ENCODE measurements at regions not wholly inside any gene's neighbourhood (a gene's known extent, or its start where the extent isn't known, plus 50 kb on each side); places are given as distances from the start of the nearest gene placed in this dataset.
A peak's percentile ranks its signal among the peaks of the same experiment; 100 is the strongest.
"Not testable (repeated sequence)": the region's sequence is repeated elsewhere in the genome, so short reads cannot be mapped to it uniquely, and the experiment has no call there.

DNA sequence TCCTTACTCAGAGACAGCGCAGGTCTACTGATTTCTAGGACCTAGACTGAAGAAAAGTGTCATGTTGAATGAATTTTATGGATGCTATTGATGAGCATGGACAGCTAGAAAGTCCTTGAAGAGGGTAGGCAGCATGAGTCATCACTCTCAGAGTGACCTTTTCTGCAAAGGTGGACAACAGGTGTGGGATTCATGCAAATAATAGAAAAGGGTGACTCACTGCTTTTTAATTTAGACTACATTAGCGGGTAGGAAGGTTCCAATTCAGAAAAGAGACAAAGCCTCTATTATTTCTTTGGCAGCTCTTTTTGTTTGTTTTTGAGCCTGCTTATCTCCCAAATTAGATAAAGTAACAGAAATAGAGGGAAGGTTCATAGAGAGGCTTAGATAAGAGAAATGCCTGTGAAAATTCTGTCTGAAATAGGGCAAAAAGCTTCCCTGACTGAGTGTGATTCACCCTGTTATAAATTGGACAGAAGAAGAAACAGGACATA lies 191.4 kb downstream of the TENT5A start:
- DNase-seq, result peak; percentile 64

DNA sequence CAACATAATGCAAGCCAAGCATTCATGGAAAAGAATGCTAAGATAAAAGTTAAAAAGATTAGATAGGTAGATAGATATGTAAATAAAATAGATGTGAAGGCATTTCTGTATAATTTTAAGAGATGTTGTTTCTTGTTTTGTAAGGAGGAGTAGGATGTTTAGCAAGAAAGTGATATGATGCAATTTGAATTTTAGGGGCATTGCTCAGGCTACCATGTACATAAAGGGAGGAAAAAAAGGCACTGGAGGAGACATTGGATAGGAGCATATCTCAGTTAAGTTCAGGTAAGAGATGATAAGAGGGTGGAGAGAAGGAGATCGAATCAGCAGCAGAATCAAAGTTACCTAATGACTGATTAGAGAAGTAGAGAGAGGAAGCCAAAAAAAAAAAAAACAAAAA lies 194.7 kb downstream of the TENT5A start:
- DNase-seq, result no peak

DNA sequence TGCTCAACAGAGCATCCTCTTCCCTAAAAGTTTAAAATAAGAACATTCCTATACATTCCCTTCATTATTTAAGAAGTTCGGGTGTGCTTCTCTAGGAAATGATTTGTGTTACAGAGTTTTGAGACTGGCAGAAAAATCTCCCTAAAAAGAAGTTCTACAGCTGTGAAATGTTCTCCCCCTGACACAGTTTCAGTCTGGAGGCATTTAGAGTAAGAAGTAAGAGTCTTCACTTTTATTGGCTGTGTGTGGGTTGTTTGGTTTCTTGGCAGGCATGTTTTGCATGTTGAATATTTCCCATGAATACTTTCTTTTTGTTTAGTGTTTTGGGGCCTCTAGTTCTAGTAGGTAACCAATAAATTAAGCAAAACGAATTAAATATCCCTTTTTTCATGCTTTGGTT lies 195.9 kb downstream of the TENT5A start:
- no peak for DNase-seq

DNA sequence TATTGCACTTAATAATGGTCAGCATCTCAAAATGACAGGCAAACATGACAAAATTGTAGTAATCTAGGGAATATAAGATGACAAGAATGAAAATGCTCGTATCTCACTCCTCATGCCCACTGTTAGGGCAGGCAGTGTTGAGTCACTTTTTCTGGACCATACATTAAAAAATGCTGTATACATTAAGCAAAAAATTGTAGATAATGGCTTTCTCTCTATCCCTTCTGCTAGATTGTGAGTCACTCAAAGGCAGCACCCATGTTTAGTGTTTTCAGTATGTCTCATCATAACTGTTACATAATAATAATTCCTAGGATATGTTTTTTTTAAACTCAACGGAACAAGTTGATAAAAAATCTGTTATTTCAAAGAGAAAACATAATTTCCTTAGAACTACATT lies 199.3 kb downstream of the TENT5A start:
- no peak for DNase-seq

DNA sequence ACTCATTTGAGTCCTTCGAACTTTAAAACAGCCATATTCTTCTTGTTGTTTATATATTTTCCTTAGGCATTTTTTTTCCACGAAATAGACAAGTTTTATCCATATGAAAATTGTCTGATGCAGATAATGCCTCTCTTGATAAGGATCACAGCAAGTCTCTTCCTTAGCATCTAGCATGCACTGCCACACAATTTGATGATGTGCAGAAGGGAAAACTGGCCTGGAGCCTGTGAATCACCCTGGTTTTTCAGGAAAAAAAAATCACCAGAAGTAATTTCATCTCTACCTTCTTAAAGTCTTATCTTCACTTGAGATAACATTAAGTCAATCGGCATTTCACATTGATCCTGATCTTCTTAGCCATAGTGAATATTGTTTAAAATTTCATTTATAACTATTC lies 199.8 kb downstream of the TENT5A start:
- no peak for DNase-seq

DNA sequence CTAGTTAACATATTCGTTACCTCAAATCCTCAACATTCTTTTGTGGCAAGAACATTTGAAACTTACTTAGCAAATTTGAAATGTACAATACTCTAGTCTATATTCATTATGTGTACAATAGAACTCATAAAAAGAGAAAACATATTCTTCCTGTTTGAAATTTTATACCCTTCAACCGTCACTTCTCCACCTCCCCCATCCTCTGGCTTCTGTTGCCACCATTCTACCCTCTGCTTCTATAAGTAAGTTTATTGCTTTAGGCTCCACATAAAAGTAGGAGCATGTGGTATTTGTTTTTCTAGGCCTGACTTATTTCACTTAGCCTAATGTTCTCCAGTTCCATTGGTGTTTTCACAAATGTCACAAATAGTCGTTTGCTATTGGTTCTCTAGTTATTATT lies 205.3 kb downstream of the TENT5A start:
- DNase-seq, result no peak

DNA sequence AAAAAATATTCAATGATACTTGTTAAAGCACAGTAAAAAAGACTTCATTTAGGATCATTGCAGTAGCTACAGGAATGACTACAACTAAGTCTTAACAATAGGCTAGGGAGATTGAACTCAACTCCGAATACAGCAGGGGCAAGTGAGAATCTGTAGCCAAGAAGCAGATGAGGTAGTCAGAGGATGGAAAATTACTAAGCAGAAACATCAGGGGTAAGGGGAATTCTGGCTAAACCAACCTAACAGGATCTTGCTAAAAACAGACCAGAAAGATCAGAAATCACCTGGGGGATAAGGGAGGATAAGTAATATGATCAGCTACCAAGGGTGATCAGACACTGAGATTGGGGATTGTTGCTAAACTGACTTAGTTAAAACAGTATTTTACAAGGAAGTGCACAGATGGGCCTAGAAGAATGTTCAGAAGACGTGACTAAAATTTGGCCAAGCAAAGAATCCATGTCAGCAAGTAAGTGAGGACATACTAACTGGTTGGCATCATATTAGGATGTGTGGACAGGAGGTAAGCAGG lies 217.5 kb downstream of the TENT5A start:
- DNase-seq, result no peak

DNA sequence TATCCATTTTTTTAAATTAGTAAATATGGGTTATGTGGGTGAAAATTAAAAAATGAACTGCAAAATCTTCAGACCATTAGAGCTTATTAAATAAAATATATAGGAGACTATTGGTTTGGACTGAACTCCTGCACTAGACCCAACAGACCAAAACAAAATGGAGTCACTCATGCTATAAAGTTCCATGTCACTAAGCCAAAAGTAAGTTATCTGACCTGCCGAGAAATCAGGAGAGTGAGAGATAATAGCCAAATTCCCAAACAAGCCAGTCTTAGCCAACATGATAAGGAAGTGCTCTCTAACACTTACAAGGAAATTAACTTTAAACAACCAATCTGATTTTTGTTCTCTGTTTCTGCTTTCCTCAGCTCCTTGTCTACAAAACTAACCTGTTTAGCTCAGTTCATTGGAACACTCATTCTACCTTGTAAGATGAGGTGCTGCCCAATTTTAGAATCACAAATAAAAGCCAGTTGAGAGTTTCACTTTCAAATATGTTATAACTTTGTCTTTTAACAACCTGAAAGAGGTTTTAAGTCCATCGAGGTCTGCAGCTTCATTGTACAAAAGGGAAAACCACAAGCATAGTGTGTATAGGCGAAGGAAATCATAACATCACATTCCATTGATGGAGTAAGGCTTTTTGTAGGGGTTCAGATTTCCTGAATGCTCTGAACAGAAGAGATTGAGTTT lies 220.5 kb downstream of the TENT5A start:
- no peak for DNase-seq

DNA sequence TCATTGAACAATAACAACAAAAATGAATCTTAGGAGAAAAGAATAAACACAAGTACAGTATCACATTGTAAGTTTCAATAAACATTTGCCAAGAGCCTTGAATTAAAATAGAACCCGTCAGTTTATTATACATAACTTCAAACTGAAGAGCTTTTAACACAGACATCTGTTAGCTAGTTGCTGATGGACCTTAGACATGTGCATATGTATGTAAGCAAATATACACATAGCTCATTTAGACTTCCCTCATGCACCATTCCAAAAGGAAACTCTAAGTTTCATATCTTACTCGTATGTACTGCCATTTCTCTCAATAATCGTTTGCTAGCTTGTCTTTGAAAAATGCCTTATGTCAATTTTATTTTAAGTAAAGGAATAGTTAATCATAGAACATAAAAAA lies 235.0 kb downstream of the TENT5A start:
- DNase-seq, result no peak

DNA sequence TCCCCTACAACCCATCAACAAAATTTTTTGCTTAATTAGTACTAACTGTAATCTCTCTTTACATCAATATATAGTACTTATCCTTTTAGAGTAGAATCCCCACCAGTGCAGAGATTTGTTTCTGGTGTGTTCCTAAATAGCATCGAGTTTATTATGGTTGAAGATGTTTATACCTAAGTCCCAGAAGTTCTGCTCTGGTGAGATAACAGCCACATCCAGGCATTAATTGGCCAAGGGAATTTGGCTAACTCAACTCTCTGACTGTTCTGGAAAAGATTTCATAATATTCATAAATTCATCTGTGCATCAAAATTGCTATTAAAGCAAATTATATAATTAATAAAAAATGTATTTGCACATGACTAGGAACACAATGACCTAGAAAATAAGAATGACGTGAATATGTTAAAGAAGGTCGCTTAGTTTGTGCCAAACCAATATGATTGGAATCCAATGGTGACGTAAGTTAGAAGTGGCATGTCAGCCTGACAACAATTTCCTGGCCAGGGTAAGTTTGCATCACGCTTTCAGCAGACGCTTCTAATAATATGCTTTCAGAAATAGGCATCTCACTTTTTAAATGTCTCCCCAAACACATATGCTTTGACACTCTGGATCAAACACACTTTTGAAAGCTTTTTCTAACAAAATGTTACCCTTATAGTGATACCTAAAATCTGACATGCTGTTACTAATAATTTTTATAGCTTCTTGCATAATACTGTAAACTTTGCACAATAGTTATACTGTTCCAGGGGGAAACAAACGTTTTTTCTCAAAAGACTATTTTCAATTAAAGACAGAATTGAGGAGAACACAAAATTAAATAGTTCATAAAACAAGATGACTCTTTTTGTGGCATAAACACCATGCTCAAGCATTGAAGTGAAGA lies 236.7 kb downstream of the TENT5A start:
- no peak for DNase-seq

DNA sequence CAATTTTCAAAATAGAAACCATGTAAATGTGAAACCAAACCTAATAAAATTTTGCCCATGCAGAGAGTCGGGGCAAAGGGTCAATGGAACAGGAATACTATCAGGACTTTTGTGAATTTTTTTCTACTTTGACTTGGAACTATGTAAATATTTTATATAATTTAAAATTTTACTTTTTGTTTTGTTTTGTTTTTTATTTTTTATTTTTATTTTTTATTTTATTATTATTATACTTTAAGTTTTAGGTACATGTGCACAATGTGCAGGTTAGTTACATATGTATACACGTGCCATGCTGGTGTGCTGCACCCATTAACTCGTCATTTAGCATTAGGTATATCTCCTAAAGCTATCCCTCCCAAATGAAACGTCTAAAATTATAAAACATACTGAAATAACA lies 238.3 kb downstream of the TENT5A start:
- not testable (repeated sequence) for DNase-seq

DNA sequence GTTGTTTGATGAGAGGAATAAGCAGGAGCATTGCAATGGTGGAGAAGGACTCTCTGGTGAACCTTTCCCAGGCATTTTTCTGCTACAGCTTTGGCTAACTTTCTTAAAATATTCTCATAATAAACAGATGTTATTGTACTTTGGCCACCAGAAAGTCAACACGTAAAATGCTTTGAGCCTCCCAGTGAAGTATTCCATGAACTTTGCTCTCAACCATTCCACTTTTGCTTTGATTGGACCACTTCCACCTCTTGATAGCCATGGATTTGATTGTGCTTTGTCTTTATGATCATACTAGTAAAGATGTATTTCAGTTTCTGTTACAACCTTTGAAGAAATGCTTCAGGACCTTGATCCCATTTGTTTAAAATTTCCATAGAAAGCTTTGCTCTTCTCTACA lies 241.1 kb downstream of the TENT5A start:
- DNase-seq, result no peak

DNA sequence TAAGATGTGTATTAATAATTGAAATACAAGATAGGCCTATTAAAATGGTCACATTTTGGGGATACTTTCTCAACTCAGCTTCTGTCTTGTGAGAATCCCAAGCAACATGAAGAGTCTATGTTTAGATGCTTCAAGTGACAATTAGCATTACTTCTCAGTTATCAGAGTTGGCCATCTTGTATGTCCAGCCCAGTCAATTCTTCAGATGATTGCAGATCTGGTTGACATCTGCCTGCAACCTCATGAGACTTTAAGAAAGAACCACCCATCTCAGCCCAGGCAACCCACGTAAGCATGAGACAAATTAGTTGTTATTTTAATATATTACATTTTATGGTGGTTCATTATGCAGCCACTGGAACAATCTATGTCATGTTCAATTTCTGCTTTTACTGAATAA lies 256.5 kb downstream of the TENT5A start:
- no peak for DNase-seq

DNA sequence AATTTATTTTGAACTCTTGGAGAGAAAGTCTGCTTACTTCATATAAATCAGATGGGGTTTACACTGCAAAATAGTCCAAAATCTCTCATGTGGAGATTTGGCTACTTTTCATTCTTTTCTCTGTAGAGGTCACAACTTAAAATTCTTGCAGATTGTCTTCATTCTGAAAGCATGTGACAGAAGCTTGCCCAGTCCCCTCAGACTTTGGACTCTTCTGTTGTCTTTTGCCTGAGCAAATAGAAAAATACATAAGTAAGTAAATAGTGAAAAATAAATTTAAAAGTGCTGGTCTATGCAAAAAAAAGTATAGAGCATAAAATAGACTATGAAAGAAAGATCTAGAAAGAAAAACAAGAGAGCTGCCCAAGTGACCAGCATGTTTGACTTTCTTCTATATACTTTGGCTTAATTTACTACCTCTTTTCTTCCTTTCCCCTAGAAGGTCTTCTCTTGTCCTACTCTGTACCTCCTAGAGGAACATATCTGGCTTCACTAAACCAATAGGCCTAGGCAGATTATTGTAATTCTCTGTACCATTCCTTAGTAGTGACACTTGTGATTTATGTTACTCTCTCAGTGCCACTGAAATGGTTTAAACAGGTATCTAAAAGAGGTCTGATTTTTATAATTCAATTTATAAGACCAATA lies 260.9 kb downstream of the TENT5A start:
- no peak for DNase-seq

DNA sequence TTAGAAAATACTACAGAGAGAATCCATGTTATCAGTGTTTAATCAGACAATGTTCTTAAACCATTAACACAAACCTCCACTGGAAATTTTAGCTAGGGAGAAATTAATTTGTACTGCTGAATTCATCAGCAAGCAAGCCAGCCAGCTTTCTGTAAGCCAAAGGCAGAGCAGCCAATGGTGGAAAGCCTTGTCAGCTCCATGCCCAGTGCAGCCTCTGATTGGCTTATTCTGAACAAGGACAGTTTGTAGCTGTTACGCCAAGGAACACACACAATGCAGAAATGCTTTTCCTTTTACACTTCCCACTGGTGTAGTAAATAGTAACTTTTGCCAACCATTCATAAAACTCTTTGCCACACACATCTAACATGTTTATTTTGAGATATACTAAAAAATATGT lies 265.0 kb downstream of the TENT5A start:
- DNase-seq, result no peak

DNA sequence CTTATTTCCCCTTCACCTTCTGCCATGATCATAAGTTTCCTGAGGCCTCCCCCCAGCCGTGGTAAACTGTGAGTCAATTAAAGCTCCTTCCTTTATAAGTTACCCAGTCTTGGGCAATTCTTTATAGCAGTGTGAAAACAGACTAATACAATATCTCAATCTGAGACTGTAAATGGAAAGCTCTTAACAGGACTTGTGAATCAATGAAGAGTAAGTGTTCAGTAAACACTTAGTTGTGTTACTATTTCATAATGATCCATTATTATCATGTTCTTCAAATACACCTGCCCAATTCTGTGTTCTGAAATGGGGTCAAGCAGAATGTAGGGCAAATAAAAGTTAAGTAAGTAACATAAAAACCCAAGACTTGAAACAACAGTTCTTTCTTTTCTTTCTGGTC lies 266.2 kb downstream of the TENT5A start:
- no peak for DNase-seq

DNA sequence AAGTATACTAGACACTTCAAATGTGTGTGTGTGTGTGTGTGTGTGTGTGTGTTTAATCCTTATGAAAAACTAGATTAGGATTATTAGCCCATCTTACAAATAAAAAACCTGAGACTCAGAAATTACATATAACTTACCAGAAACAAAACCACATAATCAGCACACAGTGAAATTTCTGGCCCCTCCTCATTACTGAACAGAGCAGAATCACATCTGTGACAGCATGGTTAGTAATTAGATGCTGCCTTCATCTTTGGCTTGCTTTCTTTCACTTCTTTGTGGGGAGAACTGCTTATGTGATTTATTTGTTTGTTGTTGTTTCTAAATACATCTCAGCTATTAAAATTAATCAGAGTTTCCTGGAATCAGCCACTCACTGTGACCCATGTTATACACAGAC lies 267.1 kb downstream of the TENT5A start:
- no peak for DNase-seq

DNA sequence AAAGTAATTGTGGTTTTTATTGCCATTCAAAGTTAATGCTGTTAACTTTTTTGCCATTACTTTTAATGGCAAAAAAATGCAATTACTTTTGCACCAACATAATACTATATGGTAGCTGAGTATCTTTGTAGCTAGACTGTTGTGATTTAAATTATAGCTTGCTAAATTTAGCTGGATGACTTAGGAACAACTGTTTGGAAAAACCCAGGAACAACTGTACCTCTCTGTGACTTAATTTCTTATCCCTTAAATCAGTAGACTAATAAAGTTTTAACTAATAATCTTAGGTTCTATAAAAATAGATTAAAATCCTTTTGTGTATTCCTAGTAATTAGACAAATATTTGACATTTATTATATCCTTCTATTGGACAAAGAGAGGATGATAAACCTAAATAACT lies 268.2 kb downstream of the TENT5A start:
- no peak for DNase-seq

DNA sequence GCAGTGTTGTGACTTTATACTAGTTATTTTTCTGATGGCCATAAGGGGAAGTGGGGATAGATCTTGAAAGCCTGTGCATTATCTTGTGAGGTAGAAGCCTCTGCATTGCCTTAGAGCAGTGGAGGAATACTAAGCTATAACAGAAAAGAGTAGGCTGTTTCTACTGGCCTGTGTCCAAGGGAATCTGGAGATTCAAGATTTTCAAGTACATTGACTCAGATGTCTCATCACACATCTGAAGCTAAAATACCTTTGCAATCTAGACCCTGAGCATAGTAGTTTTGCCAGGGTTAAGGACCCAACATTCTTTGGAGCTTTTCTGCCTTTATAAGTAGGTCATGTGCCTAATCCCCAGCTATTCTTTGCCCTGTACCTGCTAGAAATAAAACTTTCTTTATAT lies 272.3 kb downstream of the TENT5A start:
- DNase-seq, result no peak

DNA sequence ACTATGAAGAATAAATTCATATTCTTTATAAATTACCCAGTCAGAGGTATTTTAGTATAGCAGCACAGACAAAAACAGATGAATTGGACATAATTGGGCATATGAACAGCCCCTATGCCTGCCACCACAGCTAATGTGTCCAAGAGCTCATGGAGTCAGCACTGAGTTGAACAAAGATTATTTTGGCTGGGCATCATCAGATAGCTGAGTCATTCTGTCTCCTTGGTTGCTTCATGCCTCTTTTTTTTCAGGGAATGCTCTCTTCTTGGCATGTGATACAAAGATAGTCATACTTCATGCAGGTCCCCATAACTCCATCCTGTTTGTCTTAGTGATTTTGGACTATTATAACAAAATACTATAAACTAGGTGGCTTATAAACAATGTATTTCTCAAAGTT lies 275.6 kb downstream of the TENT5A start:
- no peak for DNase-seq

DNA sequence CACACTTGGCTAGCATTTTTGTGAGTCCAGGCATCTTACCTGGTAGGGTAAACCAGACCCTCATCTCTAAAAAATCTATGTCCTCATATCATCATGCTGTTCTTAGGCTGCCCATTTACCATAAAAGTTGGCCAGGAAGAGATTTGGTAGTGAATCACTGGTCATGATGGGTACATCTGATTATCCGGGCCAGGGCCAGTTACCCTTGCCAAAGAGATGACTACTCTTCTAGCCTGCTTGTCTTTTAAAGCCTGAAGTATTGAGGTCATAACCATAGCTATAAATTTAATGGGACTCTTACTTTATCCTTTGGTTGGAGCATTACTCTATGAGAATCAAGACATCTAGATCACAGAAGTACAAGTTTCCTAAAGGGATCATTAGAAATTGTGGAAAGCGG lies 276.8 kb downstream of the TENT5A start:
- DNase-seq, result no peak

DNA sequence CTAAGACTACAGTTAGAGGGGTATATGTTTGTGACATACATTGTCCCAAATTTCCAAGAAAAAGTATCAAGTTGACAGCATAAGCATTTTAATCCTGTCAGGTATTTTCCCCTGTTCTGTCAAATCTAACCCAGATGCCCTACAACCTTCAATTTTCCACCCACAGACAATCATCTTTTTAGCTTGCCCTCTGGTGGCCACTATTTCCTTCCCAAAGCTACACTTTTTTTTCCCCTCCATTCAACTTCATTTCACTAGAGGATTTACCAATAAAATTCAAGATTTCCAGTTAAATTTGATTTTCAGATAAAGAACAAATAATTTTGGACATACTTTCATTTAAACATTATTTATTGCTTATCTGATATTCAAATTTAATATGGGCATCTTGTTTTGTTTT lies 286.6 kb downstream of the TENT5A start:
- no peak for DNase-seq

DNA sequence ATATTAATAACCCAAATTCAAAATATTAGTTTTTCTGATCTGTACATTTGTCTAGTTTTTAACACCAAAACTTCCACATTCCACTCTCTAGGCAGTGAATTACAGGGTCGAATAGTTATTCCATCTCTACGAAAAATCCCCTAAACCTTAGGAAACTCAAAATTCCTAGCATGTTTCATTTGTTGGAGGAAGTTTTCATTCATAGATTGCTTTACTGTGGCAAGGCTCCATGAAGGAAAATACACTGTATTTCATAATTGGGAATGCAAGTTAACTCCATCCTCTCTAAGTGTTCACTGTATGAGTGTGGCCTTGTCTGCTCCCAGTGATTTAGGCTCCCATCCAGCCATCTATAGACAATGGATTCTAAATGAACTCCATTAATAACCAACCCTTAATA lies 296.1 kb downstream of the TENT5A start:
- DNase-seq, result no peak

DNA sequence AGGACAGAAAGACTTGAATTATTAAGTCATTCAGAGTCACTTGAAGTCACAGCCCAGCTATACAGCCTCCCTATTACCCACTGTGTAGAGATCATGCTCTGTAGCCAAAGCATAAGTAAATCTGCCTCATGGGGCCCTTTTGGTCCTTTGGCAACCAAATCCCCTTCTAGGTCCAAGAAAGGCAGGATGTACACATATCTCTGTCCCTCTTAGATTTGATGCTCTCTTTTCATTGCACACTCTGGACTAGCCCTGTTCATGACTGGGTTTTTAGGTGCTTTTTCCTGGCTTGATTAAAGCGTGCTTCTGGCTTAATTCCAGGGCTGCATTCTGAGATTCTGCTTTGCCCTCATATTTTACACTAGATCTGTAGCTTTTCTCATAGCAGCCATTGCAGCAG lies 296.8 kb downstream of the TENT5A start:
- no peak for DNase-seq

Measured in NCI-H345 (cell line).